HCT116 (cell line): ENCODE measurements at regions not wholly inside any gene's neighbourhood (a gene's known extent, or its start where the extent isn't known, plus 50 kb on each side); places are given as distances from the start of the nearest gene placed in this dataset.

Experiments used
- ATAC-seq: fragments of 200-7000 bp; cut with Tn5 transposase; 2 replicates; pipeline ENCODE4 v1.9.1; 2020; ENCODE audit warnings: mild to moderate bottlenecking, moderate library complexity
- BruUV-seq: library from RNA; stranded (reverse); fragments of 400-500 nt; replicated peaks from 2 replicates; lab custom pipeline; 2021; lab: Mats Ljungman, UMichigan
- CTCF ChIA-PET: fragments of 300-600 bp; sonication (Branson Sonifier 250); formaldehyde crosslinking; loops from one replicate; lab custom pipeline; 2021; ENCODE audit warnings: antibody characterized with exemption; lab: Charles Lee
- POLR2A ChIA-PET: fragments of 300-600, 350-600 bp; sonication (Branson Sonifier 250); formaldehyde crosslinking; loops from one replicate; lab custom pipeline; 2021; ENCODE audit warnings: antibody characterized with exemption; lab: Charles Lee
- RAD21 ChIA-PET, 2 experiments: fragments of 300-600 bp; sonication (Branson Sonifier 250); formaldehyde crosslinking; loops; one replicate each; lab custom pipeline; 2023; ENCODE audit warnings: low total read pairs in 2 of 2; ENCODE audit not compliant: uncharacterized antibody in 2 of 2, unreplicated experiment in 2 of 2, low non-redundant PET in 1 of 2; lab: Charles Lee
- DNase-seq: peaks from one replicate; pipeline ENCODE4 v3.0.0-alpha.2; 2010; ENCODE audit warnings: low read depth, low spot score
- H2AFZ ChIP-seq: fragments of 200-600 bp; shearing (Covaris generic), sonication (generic); 2 replicates; pipeline ENCODE4 v1.6.1; 2017; ENCODE audit warnings: low read depth, mixed run types, mixed read lengths, antibody characterized with exemption, low read length; ENCODE audit not compliant: poor library complexity, severe bottlenecking
- H3K27ac ChIP-seq: 2 replicates; pipeline ENCODE4 v1.5.1; 2012; ENCODE audit warnings: low read depth, low read length
- H3K27me3 ChIP-seq: fragments of 200-600 bp; sonication (generic); 2 replicates; pipeline ENCODE4 v1.6.1; 2016; ENCODE audit warnings: mixed run types, low read length, mixed read lengths; ENCODE audit not compliant: insufficient read depth
- H3K36me3 ChIP-seq, 2 experiments: fragments of 200-500 bp in 1 of 2; fragments of 200-600 bp in 1 of 2; sonication (Bioruptor generic) in 1 of 2; sonication (generic) in 1 of 2; 2 replicates each; pipeline versions ENCODE4 v1.5.1 to v1.6.1; 2014 to 2016; ENCODE audit warnings: low read length in 2 of 2, inconsistent platforms in 1 of 2, mixed read lengths in 1 of 2, mixed run types in 1 of 2; ENCODE audit not compliant: insufficient read depth in 2 of 2, control insufficient read depth in 1 of 2
- H3K4me1 ChIP-seq, 2 experiments: fragments of 200-600 bp in 1 of 2; sonication (generic) in 1 of 2; 2 replicates each; pipeline versions ENCODE4 v1.5.1 to v1.6.1; 2012 to 2017; ENCODE audit warnings: low read length in 2 of 2, inconsistent platforms in 1 of 2, mild to moderate bottlenecking in 1 of 2, mixed read lengths in 1 of 2, mixed run types in 1 of 2, moderate library complexity in 1 of 2; ENCODE audit not compliant: insufficient read depth in 2 of 2, control insufficient read depth in 1 of 2
- H3K4me2 ChIP-seq: fragments of 200-600 bp; sonication (generic); 2 replicates; pipeline ENCODE4 v1.6.1; 2017; ENCODE audit warnings: mixed run types, low read length, mixed read lengths
- H3K4me3 ChIP-seq, 2 experiments: fragments of 200-600 bp in 1 of 2; sonication (generic) in 1 of 2; replicated peaks in 1 of 2; 2 replicates each; pipeline ENCODE4 v1.5.1; 2011 to 2016; ENCODE audit warnings: low read length in 2 of 2, control low read depth in 1 of 2, low read depth in 1 of 2, mild to moderate bottlenecking in 1 of 2, mixed read lengths in 1 of 2, mixed run types in 1 of 2
- H3K79me2 ChIP-seq: fragments of 200-600 bp; sonication (generic); 2 replicates; pipeline ENCODE4 v1.6.1; 2017; ENCODE audit warnings: mild to moderate bottlenecking, mixed run types, low read length, moderate library complexity, mixed read lengths; ENCODE audit not compliant: insufficient read depth
- H3K9ac ChIP-seq: fragments of 200-600 bp; sonication (generic); 2 replicates; pipeline ENCODE4 v1.6.1; 2016; ENCODE audit warnings: low read length, mixed read lengths
- H3K9me2 ChIP-seq: fragments of 200-600 bp; sonication (generic), shearing (Covaris generic); 2 replicates; pipeline ENCODE4 v1.6.1; 2017; ENCODE audit warnings: mixed run types, mild to moderate bottlenecking, moderate library complexity; ENCODE audit not compliant: insufficient read depth
- H3K9me3 ChIP-seq, 2 experiments: fragments of 200-500 bp in 1 of 2; fragments of 200-600 bp in 1 of 2; sonication (Bioruptor generic) in 1 of 2; sonication (generic) in 1 of 2; 2 replicates each; pipeline ENCODE4 v1.6.1; 2014 to 2017; ENCODE audit warnings: low read length in 2 of 2, mixed read lengths in 2 of 2, inconsistent platforms in 1 of 2, low read depth in 1 of 2, mild to moderate bottlenecking in 1 of 2, mixed run types in 1 of 2, moderate library complexity in 1 of 2; ENCODE audit not compliant: control insufficient read depth in 1 of 2, insufficient read depth in 1 of 2
- H4K20me1 ChIP-seq: fragments of 200-600 bp; sonication (generic), shearing (Covaris generic); 2 replicates; pipeline ENCODE4 v1.6.1; 2017; ENCODE audit warnings: mixed run types, mild to moderate bottlenecking, moderate library complexity; ENCODE audit not compliant: insufficient read depth
- ATF3 ChIP-seq: IDR thresholded peaks from 2 replicates; pipeline ENCODE4 v1.6.1; 2012
- CTCF ChIP-seq, 3 experiments: fragments of 200-600 bp in 1 of 3; sonication (generic) in 1 of 3; IDR thresholded peaks in 2 of 3; conservative IDR thresholded peaks in 1 of 3; 2 replicates each; pipeline ENCODE4 v1.5.1; 2012 to 2017; ENCODE audit warnings: low read depth in 2 of 3, low read length in 2 of 3, antibody characterized with exemption in 1 of 3, borderline replicate concordance in 1 of 3, control low read depth in 1 of 3, mild to moderate bottlenecking in 1 of 3, mixed read lengths in 1 of 3, mixed run types in 1 of 3, moderate library complexity in 1 of 3; ENCODE audit not compliant: insufficient read depth in 1 of 3
- SRF ChIP-seq: IDR thresholded peaks from 2 replicates; pipeline ENCODE4 v1.6.1; 2012; ENCODE audit warnings: low read depth
- YY1 ChIP-seq: IDR thresholded peaks from 2 replicates; pipeline ENCODE4 v1.6.1; 2011; ENCODE audit warnings: low read length, low read depth, moderate library complexity, mild to moderate bottlenecking; ENCODE audit not compliant: insufficient replicate concordance; ENCODE audit errors: extremely low read depth
- ZBTB33 ChIP-seq: IDR thresholded peaks from 2 replicates; pipeline ENCODE4 v1.6.1; 2011; ENCODE audit warnings: mild to moderate bottlenecking, low read length, moderate library complexity; ENCODE audit not compliant: insufficient replicate concordance; ENCODE audit errors: extremely low read depth
- ZFX ChIP-seq: fragments of 450-650 bp; IDR thresholded peaks from 2 replicates; pipeline ENCODE4 v1.6.1; 2017
- ZNF274 ChIP-seq: fragments of 200-500 bp; sonication (Bioruptor generic); IDR thresholded peaks from 2 replicates; pipeline ENCODE4 v1.6.1; 2014; ENCODE audit warnings: mild to moderate bottlenecking, low read depth, low read length, inconsistent platforms
- intact Hi-C: fragments of 100-400 bp; cut with micrococcal nuclease; formaldehyde crosslinking; loops from 2 replicates; pipeline ENCODE4 v1.10.0; 2022

- no peak overlapping the region for H3K27ac ChIP-seq
- CTCF ChIA-PET: no interaction called here
- TF ChIP-seq ZNF274 (no peak), ZBTB33 (no peak)
- TF ChIP-seq, all 23 proteins: peak for 0
- no peak overlapping the region for H3K4me3 ChIP-seq
- H3K79me2 ChIP-seq: no peaks in the 10 kb centered on the region
- ATAC-seq (no peak), DNase-seq (no peak)
- H3K9me3 ChIP-seq: no peaks in the 10 kb centered on the region
- intact Hi-C loops: no loop called here
- RAD21 ChIA-PET: no interaction called here
- H4K20me1 ChIP-seq: no peaks in the 10 kb centered on the region
- H3K4me2 ChIP-seq: no peak overlapping the region
- H3K9me2 ChIP-seq: no peaks in the 10 kb centered on the region
- H3K36me3 ChIP-seq: no peaks in the 10 kb centered on the region
- BruUV-seq: no TSS peak
- no peaks in the 10 kb centered on the region for H3K27me3 ChIP-seq
- H2AFZ ChIP-seq: no peak overlapping the region
- no peaks in the 10 kb centered on the region for H3K4me1 ChIP-seq
- H3K9ac ChIP-seq: no peak overlapping the region
- POLR2A ChIA-PET: no interaction called here
These were observed 100.6 kb downstream of the LUZP4 start for GRCh38 chrX:115390078-115390477.

GRCh38 chrX:115392031-115392430 lies 102.5 kb downstream of the LUZP4 start:
- no TSS peak for BruUV-seq
- Histone ChIP-seq H4K20me1 (no peaks in the 10 kb centered on the region), H3K4me2 (no peak overlapping the region), H3K36me3 (no peaks in the 10 kb centered on the region), H3K27ac (no peak overlapping the region), H3K4me1 (no peaks in the 10 kb centered on the region), H2AFZ (no peak overlapping the region), H3K27me3 (no peaks in the 10 kb centered on the region), H3K9me2 (no peaks in the 10 kb centered on the region), H3K9me3 (no peaks in the 10 kb centered on the region), H3K79me2 (no peaks in the 10 kb centered on the region), H3K4me3 (no peak overlapping the region), H3K9ac (no peak overlapping the region)
- intact Hi-C loops: no loop called here
- ChIA-PET POLR2A (no interaction called here), RAD21 (no interaction called here), CTCF (no interaction called here)
- ATAC-seq (no peak), DNase-seq (no peak)
- TF ChIP-seq ZFX (no peak), CTCF (IDR thresholded peaks at IDR 0.05 in 2 of 3, conservative IDR thresholded peaks at IDR 0.05 in 1 of 3; ENCODE audit: borderline replicate concordance in 1 of 3, insufficient read depth in 1 of 3, low read depth in 2 of 3, low read length in 2 of 3) (no peak), ATF3 (no peak), YY1 (no peak), ZBTB33 (no peak), SRF (no peak)
